T-cell (primary cell): ENCODE measurements at regions not wholly inside any gene's neighbourhood (a gene's known extent, or its start where the extent isn't known, plus 50 kb on each side); places are given as distances from the start of the nearest gene placed in this dataset.

Experiments
- ATAC-seq, 4 experiments: fragments of 200-7000 bp in 3 of 4; fragments of 150-1000 bp in 1 of 4; cut with Tn5 transposase; replicated peaks in 1 of 4; 1 replicate in 3 of 4; 2 replicates in 1 of 4; pipeline ENCODE4 v1.10.0; 2021; ENCODE audit warnings: moderate library complexity in 3 of 4, mild to moderate bottlenecking in 2 of 4, moderate number of reproducible peaks in 1 of 4
- CTCF ChIA-PET, 2 donors: fragments of 300-600 bp; sonication (Branson Sonifier 250); formaldehyde crosslinking; loops; one replicate each; lab custom pipeline; 2022; ENCODE audit warnings: antibody characterized with exemption in 2 of 2; lab: Charles Lee
- POLR2A ChIA-PET, 2 donors: fragments of 300-600 bp; sonication (Branson Sonifier 250); formaldehyde crosslinking; loops; one replicate each; lab custom pipeline; 2022; ENCODE audit warnings: antibody characterized with exemption in 2 of 2; lab: Charles Lee
- DNase-seq, 35 experiments: peaks; one replicate each; pipeline versions ENCODE4 v3.0.0 to v3.0.0-alpha.2; 2013 to 2023
- H3K27ac ChIP-seq: one replicate; pipeline ENCODE4 v1.5.1; 2013; ENCODE audit warnings: low read length
- H3K27me3 ChIP-seq, 2 experiments: replicated peaks in 1 of 2; 1 replicate in 1 of 2; 2 replicates in 1 of 2; pipeline versions ENCODE4 v1.6.1 to v1.7.0; 2013; ENCODE audit warnings: low read length in 1 of 2, mixed read lengths in 1 of 2; ENCODE audit not compliant: control insufficient read depth in 2 of 2, insufficient read depth in 2 of 2; ENCODE audit errors: extremely low read depth in 1 of 2
- H3K36me3 ChIP-seq, 2 donors: 1 replicate in 1 of 2; 2 replicates in 1 of 2; pipeline versions ENCODE4 v1.6.1 to v1.7.0; 2013; ENCODE audit warnings: low read length in 1 of 2; ENCODE audit not compliant: control insufficient read depth in 2 of 2, insufficient read depth in 1 of 2; ENCODE audit errors: extremely low read depth in 1 of 2
- H3K4me1 ChIP-seq, 2 experiments: 1 replicate in 1 of 2; 2 replicates in 1 of 2; pipeline versions ENCODE4 v1.6.1 to v1.7.0; 2013; ENCODE audit warnings: low read length in 2 of 2, mixed read lengths in 1 of 2; ENCODE audit not compliant: insufficient read depth in 2 of 2, control insufficient read depth in 1 of 2; ENCODE audit errors: extremely low read depth in 1 of 2
- H3K4me3 ChIP-seq, 2 donors: 1 replicate in 1 of 2; 2 replicates in 1 of 2; pipeline versions ENCODE4 v1.5.1 to v1.7.0; 2013; ENCODE audit warnings: mild to moderate bottlenecking in 2 of 2, low read length in 1 of 2, moderate library complexity in 1 of 2; ENCODE audit not compliant: control insufficient read depth in 1 of 2; ENCODE audit errors: extremely low read depth in 1 of 2
- H3K9me3 ChIP-seq: 2 replicates; pipeline ENCODE4 v1.7.0; 2013
- H3K27ac Mint-ChIP-seq, 2 donors: one replicate each; pipeline ENCODE4 v1.8.0; 2020 to 2021; ENCODE audit warnings: mild to moderate bottlenecking in 2 of 2, mixed read lengths in 2 of 2
- H3K27me3 Mint-ChIP-seq, 2 donors: one replicate each; pipeline ENCODE4 v1.8.0; 2021 to 2022; ENCODE audit warnings: mixed read lengths in 2 of 2
- H3K36me3 Mint-ChIP-seq: one replicate; pipeline ENCODE4 v1.8.0; 2021; ENCODE audit warnings: mixed read lengths
- H3K4me1 Mint-ChIP-seq, 3 donors: one replicate each; pipeline ENCODE4 v1.8.0; 2020 to 2022; ENCODE audit warnings: mixed read lengths in 3 of 3, mild to moderate bottlenecking in 1 of 3
- H3K4me3 Mint-ChIP-seq, 3 donors: one replicate each; pipeline ENCODE4 v1.8.0; 2020 to 2022; ENCODE audit warnings: mild to moderate bottlenecking in 3 of 3, mixed read lengths in 3 of 3, moderate library complexity in 3 of 3
- H3K9me3 Mint-ChIP-seq, 3 donors: one replicate each; pipeline ENCODE4 v1.8.0; 2020 to 2022; ENCODE audit warnings: mixed read lengths in 3 of 3
- WGBS: methylation state at CpG from one replicate; pipeline ENCODE4 v1.1.5; 2013; ENCODE audit warnings: missing lambda C conversion rate; ENCODE audit not compliant: insufficient coverage; 5-methylcytosine and 5-hydroxymethylcytosine counted together

DNA sequence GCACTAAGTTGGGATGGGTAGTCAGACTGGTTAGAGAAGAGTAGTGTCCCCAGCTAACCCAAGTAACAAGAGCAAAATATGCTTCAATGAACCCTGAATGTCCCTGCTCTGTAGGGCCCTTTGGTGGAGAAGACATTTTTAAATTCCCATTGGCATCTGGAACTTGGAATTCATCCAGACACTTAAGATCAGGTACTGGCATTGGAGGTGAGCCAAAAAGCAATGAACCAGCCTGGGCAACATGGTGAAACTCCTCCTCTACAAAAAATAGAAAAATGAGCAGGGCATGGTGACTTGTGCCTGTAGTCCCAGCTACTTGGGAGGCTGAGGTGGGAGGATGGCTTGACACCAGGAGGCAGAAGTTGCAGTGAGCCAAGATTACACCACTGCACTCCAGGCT lies 58.9 kb upstream of the ZNF618 start:
- no peak overlapping the region for H3K4me3 Mint-ChIP-seq
- H3K4me1 Mint-ChIP-seq, result no peaks in the 10 kb centered on the region
- no peak overlapping the region for H3K27ac ChIP-seq
- H3K27ac Mint-ChIP-seq, result no peak overlapping the region
- POLR2A ChIA-PET, result no interaction called here
- no peaks in the 10 kb centered on the region for H3K36me3 Mint-ChIP-seq
- H3K27me3 Mint-ChIP-seq, result peaks cover 37 to 54% of the 10 kb centered on the region in 2 donors
- no peaks in the 10 kb centered on the region for H3K9me3 ChIP-seq
- peaks cover 0 to 7% (median 3%) of the 10 kb centered on the region in 3 donors for H3K9me3 Mint-ChIP-seq
- H3K4me3 ChIP-seq, result no peak overlapping the region
- no peaks in the 10 kb centered on the region for H3K36me3 ChIP-seq
- H3K4me1 ChIP-seq, result no peaks in the 10 kb centered on the region
- DNase-seq, result no peak
- CTCF ChIA-PET, result no interaction called here
- H3K27me3 ChIP-seq, result peaks cover 0 to 4% of the 10 kb centered on the region in 2 experiments
- no peak for ATAC-seq

DNA sequence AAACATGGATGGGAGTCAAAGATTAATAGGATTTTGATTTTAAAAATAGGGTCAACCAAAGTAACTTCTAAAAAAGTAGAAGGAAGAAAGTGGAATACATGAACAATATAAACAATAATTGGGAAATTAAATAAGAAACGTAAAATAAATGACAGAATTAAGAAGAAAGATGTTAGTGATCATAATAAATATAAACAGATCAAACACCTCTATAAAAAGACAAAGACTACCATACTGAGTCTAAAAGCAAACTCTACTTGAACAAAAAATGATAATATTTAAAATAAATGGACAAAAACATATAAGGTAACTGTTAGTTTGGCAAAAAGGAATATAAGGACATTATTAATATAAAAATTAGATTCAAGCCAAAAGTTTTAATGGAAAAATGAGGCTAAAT lies 57.7 kb upstream of the ZNF618 start:
- Histone ChIP-seq H3K27me3 (peaks cover 0 to 4% of the 10 kb centered on the region in 2 experiments), H3K4me3 (no peak overlapping the region), H3K27ac (no peak overlapping the region), H3K9me3 (no peaks in the 10 kb centered on the region), H3K36me3 (no peaks in the 10 kb centered on the region), H3K4me1 (no peaks in the 10 kb centered on the region)
- Mint-ChIP-seq H3K27ac (no peak overlapping the region), H3K27me3 (peaks cover 32 to 47% of the 10 kb centered on the region in 2 donors), H3K4me3 (no peak overlapping the region), H3K9me3 (peaks cover 3 to 14% (median 4%) of the 10 kb centered on the region in 3 donors), H3K36me3 (no peaks in the 10 kb centered on the region), H3K4me1 (no peaks in the 10 kb centered on the region)
- no CpG with 5 or more reads among the region's 1 CpG for WGBS
- ChIA-PET POLR2A (no interaction called here), CTCF (no interaction called here)
- ATAC-seq (no peak), DNase-seq (no peak)

DNA sequence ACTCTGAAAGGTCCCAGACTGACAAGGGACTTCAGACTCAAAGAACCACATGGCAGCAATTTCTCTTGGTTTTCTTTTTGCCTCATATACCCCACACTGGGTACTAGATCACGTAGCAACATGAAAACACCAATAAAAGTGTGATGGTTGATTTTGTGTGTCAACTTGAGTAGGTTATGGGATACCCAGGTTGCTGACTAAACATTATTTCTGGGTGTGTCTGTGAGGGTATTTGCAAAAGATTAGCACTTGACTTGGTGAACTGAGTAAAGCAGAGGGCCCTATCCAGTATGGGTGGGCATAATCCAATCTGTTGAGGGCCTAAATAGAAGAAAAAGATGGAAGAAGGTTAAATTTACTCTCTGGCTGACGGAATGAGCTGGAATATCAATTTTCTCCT lies 53.8 kb upstream of the ZNF618 start:
- ChIA-PET POLR2A (no interaction called here), CTCF (no interaction called here)
- Mint-ChIP-seq H3K36me3 (no peaks in the 10 kb centered on the region), H3K4me3 (no peak overlapping the region), H3K9me3 (peaks cover 3 to 20% (median 5%) of the 10 kb centered on the region in 3 donors), H3K4me1 (no peaks in the 10 kb centered on the region), H3K27me3 (peaks cover 32 to 44% of the 10 kb centered on the region in 2 donors), H3K27ac (no peak overlapping the region)
- Histone ChIP-seq H3K9me3 (no peaks in the 10 kb centered on the region), H3K27me3 (no peaks in the 10 kb centered on the region), H3K36me3 (no peaks in the 10 kb centered on the region), H3K4me1 (no peaks in the 10 kb centered on the region), H3K4me3 (no peak overlapping the region), H3K27ac (no peak overlapping the region)
- 83% methylated on average over 1 of the region's 2 CpGs for WGBS
- ATAC-seq (no peak), DNase-seq (no peak)

DNA sequence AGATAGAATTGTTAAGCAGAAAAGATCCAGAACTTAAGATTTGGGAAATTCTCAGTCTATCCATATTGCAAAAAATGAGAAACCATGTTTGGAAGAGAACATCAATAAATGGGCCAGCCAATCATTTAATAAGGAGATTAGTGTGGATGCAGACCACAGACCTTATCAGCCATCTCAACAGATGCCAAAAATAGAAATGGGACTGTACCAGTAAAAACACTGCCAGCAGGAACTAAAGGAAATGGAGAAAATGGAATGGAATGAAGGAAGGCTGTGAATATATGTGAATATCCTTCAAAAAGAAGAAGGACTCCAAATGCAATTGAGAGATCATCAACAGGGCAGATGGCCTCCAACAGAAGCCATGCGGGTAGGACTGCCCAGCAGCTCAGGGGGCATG lies 52.7 kb upstream of the ZNF618 start:
- Mint-ChIP-seq H3K27ac (no peak overlapping the region), H3K4me1 (peaks cover 2 to 5% (median 3%) of the 10 kb centered on the region in 3 donors), H3K9me3 (peaks cover 5 to 19% (median 5%) of the 10 kb centered on the region in 3 donors), H3K27me3 (peaks cover 32 to 38% of the 10 kb centered on the region in 2 donors), H3K36me3 (no peaks in the 10 kb centered on the region), H3K4me3 (no peak overlapping the region)
- H3K4me1 ChIP-seq, result no peaks in the 10 kb centered on the region
- CTCF ChIA-PET, result no interaction called here
- H3K9me3 ChIP-seq, result no peaks in the 10 kb centered on the region
- H3K27ac ChIP-seq, result no peak overlapping the region
- WGBS, result no CpG with 5 or more reads among the region's 1 CpG
- H3K4me3 ChIP-seq, result no peak overlapping the region
- H3K36me3 ChIP-seq, result no peaks in the 10 kb centered on the region
- POLR2A ChIA-PET, result no interaction called here
- H3K27me3 ChIP-seq, result no peaks in the 10 kb centered on the region
- DNase-seq (no peak), ATAC-seq (no peak)
